SK-MEL-5 (cell line): ENCODE measurements at regions not wholly inside any gene's neighbourhood (a gene's known extent, or its start where the extent isn't known, plus 50 kb on each side); places are given as distances from the start of the nearest gene placed in this dataset.
"Not testable (repeated sequence)": the region's sequence is repeated elsewhere in the genome, so short reads cannot be mapped to it uniquely, and the experiment has no call there.

ENCODE experiments used
- DNase-seq: peaks from one replicate; pipeline ENCODE4 v3.0.0-alpha.2; 2016; ENCODE audit warnings: low read depth, low spot score
- in situ Hi-C: cut with HindIII; loops from 2 replicates; pipeline ENCODE4 v1.10.0; 2016; ENCODE audit warnings: low sequenced_read_pairs, high pct_unique_total_duplicates, low pct_unique_long_range_greater_than_20kb

GRCh38 chr2:144745424-144745823 is 225.5 kb upstream of the ZEB2 start:
- no peak for DNase-seq
- in situ Hi-C loops, result no loop called here

DNA sequence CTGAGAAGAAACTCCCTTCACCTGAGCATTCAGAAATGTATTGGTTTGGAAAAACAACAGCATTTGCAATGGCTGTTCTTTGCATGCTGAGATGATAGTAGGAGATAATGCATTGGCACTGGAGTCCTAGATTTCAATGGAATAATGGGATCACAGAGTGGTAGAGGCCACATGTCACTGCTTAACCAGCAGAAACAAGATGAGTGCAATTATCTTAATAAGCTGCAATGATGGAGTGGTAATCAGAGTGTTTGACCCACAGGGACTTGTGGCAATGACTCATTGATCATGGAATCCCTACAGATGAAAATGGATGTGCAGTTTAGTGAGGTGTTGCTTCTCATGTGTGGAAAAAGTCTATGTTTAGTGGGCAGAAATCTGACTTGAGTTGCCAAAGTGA is 218.8 kb upstream of the ZEB2 start:
- no peak for DNase-seq
- in situ Hi-C loops, result no loop called here

- no peak for DNase-seq
- in situ Hi-C loops, result no loop called here
Observed at GRCh38 chr2:144730711-144731110, 210.8 kb upstream of the ZEB2 start.

DNA sequence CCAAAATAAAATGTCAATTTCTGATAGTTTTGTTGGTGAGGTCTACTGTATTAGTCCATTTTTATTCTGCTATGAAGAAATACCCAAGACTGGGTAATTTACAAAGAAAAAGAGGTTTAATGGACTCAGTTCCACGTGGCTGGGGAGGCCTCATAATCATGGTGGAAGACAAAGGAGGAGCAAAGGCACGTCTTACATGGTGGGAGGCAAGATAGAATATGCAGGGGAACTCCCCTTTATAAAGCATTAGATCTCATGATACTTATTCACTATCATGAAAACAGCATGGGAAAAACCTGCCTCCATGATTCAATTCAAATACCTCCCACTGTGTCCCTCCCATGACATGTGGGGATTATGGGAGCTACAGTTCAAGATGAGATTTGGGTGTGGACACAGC is 204.5 kb upstream of the ZEB2 start:
- in situ Hi-C loops, DNase-seq: not testable (repeated sequence)

DNA sequence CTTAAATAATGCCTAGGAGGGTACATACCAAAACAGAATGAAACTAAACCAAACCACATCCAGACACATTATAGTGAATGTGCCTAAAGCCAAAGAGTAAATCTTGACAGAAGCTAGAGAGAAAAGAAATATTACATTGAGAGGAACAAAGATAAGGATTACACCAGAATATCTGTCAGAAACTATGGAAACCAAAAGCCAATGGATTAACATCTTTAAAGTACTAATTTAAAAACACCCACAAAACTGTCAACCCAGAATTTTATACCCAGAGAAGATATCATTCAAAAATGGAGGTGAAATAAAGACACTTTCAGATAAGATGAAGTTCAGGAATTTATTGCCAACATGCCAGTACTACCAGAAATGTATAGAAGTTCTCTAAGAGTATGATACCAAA is 198.5 kb upstream of the ZEB2 start:
- DNase-seq, result no peak
- in situ Hi-C loops, result no loop called here

GRCh38 chr2:144715992-144716391 is 196.1 kb upstream of the ZEB2 start:
- in situ Hi-C loops, result no loop called here
- no peak for DNase-seq

- DNase-seq, result peak; percentile 37
Observed at GRCh38 chr2:144713410-144713809, 193.5 kb upstream of the ZEB2 start.

GRCh38 chr2:144712550-144712940 is 192.6 kb upstream of the ZEB2 start:
- peak; percentile 13 for DNase-seq
- in situ Hi-C loops, result no loop called here

More at GRCh38 chr2:144713410-144713809, 193.5 kb upstream of the ZEB2 start:
- in situ Hi-C loops, result no loop called here

GRCh38 chr2:144711630-144712549 is 192.0 kb upstream of the ZEB2 start:
- in situ Hi-C loops, result no loop called here
- peak; percentile 94 for DNase-seq

- in situ Hi-C loops, result no loop called here
Observed at GRCh38 chr2:144711084-144711483, 191.2 kb upstream of the ZEB2 start.

DNA sequence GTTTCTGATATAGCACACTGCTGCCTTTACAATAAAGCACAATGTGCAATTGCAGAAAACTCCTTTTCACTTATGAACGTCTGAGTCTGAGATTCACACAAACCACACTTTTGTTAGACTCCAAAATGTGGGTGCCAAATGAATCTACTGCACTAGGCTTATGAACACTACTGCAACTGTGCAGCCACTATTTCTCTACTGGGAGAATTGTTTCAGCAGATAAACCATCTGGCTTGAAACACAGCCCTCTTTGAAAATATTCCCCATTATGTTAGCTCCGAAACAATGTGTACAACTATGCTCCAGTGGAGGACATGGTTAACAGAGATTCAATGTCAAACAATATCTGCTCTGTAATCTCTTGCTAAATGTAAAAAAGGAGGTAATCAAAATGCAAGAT is 188.7 kb upstream of the ZEB2 start:
- in situ Hi-C loops, result no loop called here
- peak; percentile 96 for DNase-seq

More at GRCh38 chr2:144711084-144711483, 191.2 kb upstream of the ZEB2 start:
- peak; percentile 6 for DNase-seq

GRCh38 chr2:144707736-144708326 is 187.9 kb upstream of the ZEB2 start:
- DNase-seq, result peak; percentile 91
- in situ Hi-C loops, result no loop called here

DNA sequence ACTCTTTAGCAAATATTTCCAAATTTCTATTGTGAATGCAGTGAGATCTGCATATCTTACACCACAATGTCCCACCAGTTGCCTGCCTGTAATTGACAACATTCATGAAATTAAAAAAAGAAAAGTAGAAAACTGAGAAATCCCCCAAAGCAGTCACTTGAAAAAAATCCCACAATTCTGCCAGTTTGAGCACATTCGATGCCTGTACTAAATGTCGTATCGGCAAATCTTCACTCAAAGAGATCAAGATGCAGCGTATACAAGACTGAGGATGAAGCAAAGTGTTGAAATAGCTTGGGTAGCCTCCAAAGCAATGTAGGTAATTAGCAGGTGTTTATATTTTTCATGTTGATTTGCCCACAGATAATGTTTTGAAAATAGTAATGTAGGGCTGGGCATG is 186.7 kb upstream of the ZEB2 start:
- in situ Hi-C loops, result no loop called here
- DNase-seq, result no peak

DNA sequence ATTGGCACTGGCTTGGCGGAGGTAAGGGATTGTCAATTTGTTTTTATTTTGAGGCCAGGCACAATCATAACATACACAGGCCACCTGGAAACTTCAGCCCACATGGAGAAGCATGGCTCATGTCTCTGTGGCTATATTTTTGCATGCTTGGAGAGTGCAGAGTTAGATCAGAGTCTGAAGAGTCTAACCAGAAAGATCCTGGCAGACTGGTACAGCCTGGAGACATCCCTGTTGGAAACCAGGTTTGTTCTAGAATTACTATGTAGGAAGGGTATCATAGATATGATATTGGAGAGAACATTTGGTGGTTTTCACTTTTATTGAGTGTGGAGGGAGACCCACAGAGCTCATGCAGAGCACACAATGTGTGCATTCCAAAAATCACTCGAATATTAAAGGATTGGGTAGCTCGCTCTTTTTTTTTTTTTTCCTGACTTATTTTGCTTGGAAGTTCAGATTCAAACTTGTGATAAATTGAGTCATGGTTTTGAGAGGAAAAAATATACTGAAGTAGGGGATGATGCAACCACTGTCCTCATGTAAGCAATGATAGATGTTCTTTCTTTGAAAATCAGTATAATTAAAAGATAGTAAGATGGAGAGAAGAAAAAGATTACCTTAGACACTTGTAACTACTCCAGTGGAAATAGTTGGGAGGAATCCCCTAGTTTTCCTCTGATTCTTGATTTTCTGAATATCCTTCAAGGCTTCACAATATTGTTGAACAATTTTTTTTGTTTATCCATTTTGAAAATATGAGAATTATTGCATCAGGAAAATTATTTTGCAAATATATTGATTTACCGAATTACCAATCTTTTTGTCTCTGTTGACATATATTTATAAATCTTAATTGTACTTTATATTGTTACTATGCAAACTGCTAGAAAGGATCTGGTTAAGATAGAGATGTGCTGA is 185.7 kb upstream of the ZEB2 start:
- no peak for DNase-seq
- in situ Hi-C loops, result no loop called here

- in situ Hi-C loops, result no loop called here
- no peak for DNase-seq
Observed at GRCh38 chr2:144704709-144705095, 184.8 kb upstream of the ZEB2 start.

- DNase-seq, result no peak
- in situ Hi-C loops, result no loop called here
Observed at GRCh38 chr2:144703852-144704708, 184.2 kb upstream of the ZEB2 start.

DNA sequence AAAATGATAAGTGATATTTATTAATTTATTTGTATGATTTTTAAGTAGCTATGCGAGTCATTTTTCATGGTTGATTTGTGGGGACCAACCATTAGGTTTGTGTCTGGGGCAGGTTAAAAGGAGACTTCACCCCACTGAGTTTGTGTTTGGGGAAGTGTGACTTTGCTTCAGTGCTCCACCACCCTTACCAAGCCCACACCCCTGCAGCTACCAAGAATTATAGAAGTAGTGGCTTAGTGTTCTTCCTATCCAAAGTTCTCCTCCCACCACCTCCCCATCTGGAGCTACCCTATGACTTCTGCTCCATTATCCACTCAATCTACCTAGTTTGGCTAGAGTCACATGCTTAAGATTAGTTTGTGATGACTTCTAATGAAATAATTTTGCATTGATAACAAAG is 182.1 kb upstream of the ZEB2 start:
- DNase-seq, result no peak
- in situ Hi-C loops, result no loop called here
